Mesendoderm (in vitro differentiated cells): ENCODE measurements at regions not wholly inside any gene's neighbourhood (a gene's known extent, or its start where the extent isn't known, plus 50 kb on each side); places are given as distances from the start of the nearest gene placed in this dataset.

Source experiments
- DNase-seq: peaks from one replicate; pipeline ENCODE4 v3.0.0; 2013
- H2AK5ac ChIP-seq: 2 replicates; pipeline ENCODE4 v1.6.1; 2013; ENCODE audit warnings: low read length, inconsistent platforms
- H2BK120ac ChIP-seq: 2 replicates; pipeline ENCODE4 v1.6.1; 2013; ENCODE audit warnings: low read depth, mild to moderate bottlenecking, low read length, moderate library complexity, mixed read lengths
- H2BK15ac ChIP-seq: replicated peaks from 2 replicates; pipeline ENCODE4 v1.6.1; 2013; ENCODE audit warnings: low read depth, mild to moderate bottlenecking, moderate library complexity
- H2BK5ac ChIP-seq: 2 replicates; pipeline ENCODE4 v1.6.1; 2013; ENCODE audit warnings: low read length, inconsistent platforms
- H3K18ac ChIP-seq: 2 replicates; pipeline ENCODE4 v1.6.1; 2013; ENCODE audit warnings: mild to moderate bottlenecking, low read length, mixed read lengths
- H3K23ac ChIP-seq: one replicate; pipeline ENCODE4 v1.6.1; 2013; ENCODE audit warnings: low read length
- H3K27ac ChIP-seq: 2 replicates; pipeline ENCODE4 v1.5.1; 2013; ENCODE audit warnings: low read depth, mild to moderate bottlenecking, inconsistent platforms, low read length, moderate library complexity
- H3K27me3 ChIP-seq: 2 replicates; pipeline ENCODE4 v1.6.1; 2013; ENCODE audit warnings: low read length, control low read depth, mild to moderate bottlenecking, inconsistent platforms; ENCODE audit not compliant: insufficient read depth, poor library complexity
- H3K36me3 ChIP-seq: 2 replicates; pipeline ENCODE4 v1.6.1; 2013; ENCODE audit warnings: low read length, inconsistent platforms; ENCODE audit not compliant: control insufficient read depth, insufficient read depth
- H3K4ac ChIP-seq: one replicate; pipeline ENCODE4 v1.6.1; 2013; ENCODE audit warnings: low read depth, mild to moderate bottlenecking, low read length, moderate library complexity
- H3K4me1 ChIP-seq: 2 replicates; pipeline ENCODE4 v1.6.1; 2013; ENCODE audit warnings: low read depth, low read length, inconsistent platforms; ENCODE audit not compliant: control insufficient read depth
- H3K4me2 ChIP-seq: 2 replicates; pipeline ENCODE4 v1.6.1; 2013; ENCODE audit warnings: low read length
- H3K4me3 ChIP-seq: 2 replicates; pipeline ENCODE4 v1.5.1; 2013; ENCODE audit warnings: mild to moderate bottlenecking, low read length
- H3K56ac ChIP-seq: one replicate; pipeline ENCODE4 v1.6.1; 2013; ENCODE audit warnings: low read length
- H3K79me1 ChIP-seq: 2 replicates; pipeline ENCODE4 v1.6.1; 2013; ENCODE audit warnings: low read length, inconsistent platforms
- H3K79me2 ChIP-seq: 2 replicates; pipeline ENCODE4 v1.6.1; 2013; ENCODE audit warnings: mild to moderate bottlenecking, low read length; ENCODE audit not compliant: control insufficient read depth, insufficient read depth
- H3K9ac ChIP-seq: 2 replicates; pipeline ENCODE4 v1.6.1; 2013; ENCODE audit warnings: low read length, inconsistent platforms
- H4K5ac ChIP-seq: one replicate; pipeline ENCODE4 v1.6.1; 2013; ENCODE audit warnings: low read length
- H4K8ac ChIP-seq: one replicate; pipeline ENCODE4 v1.6.1; 2013; ENCODE audit warnings: low read depth, mild to moderate bottlenecking, control low read depth, low read length, moderate library complexity
- WGBS: extraction: QIAGEN DNeasy Blood & Tissue Kit; methylation state at CpG from one replicate; pipeline ENCODE4 v1.1.7; 2013; ENCODE audit warnings: low lambda C conversion rate, missing lambda C conversion rate; ENCODE audit not compliant: insufficient coverage; ENCODE audit errors: extremely low coverage; 5-methylcytosine and 5-hydroxymethylcytosine counted together

GRCh38 chr12:124720681-124721500, 142.8 kb downstream of the SCARB1 start:
- no peak overlapping the region for H3K4me3 ChIP-seq
- no peak overlapping the region for H4K5ac ChIP-seq
- no peaks in the 10 kb centered on the region for H3K36me3 ChIP-seq
- no peak overlapping the region for H3K4ac ChIP-seq
- WGBS = no CpG with 5 or more reads among the region's 16 CpGs
- no peak overlapping the region for H3K18ac ChIP-seq
- H3K4me1 ChIP-seq = peaks cover under 1% of the 10 kb centered on the region
- H2BK5ac ChIP-seq = no peak overlapping the region
- no peak overlapping the region for H3K27ac ChIP-seq
- no peaks in the 10 kb centered on the region for H3K79me1 ChIP-seq
- no peak for DNase-seq
- H3K27me3 ChIP-seq = no peaks in the 10 kb centered on the region
- no peak overlapping the region for H2AK5ac ChIP-seq
- no peak overlapping the region for H4K8ac ChIP-seq
- no peak overlapping the region for H3K23ac ChIP-seq
- no peak overlapping the region for H3K56ac ChIP-seq
- H3K4me2 ChIP-seq = no peak overlapping the region
- H3K9ac ChIP-seq = no peak overlapping the region
- no peaks in the 10 kb centered on the region for H3K79me2 ChIP-seq
- H2BK15ac ChIP-seq = no peak overlapping the region
- H2BK120ac ChIP-seq = no peak overlapping the region

GRCh38 chr12:124720004-124720680, 143.5 kb downstream of the SCARB1 start:
- DNase-seq = no peak
- peaks cover 4% of the 10 kb centered on the region for H3K4me1 ChIP-seq

GRCh38 chr12:124719231-124719630, 144.4 kb downstream of the SCARB1 start:
- H3K36me3 ChIP-seq = no peaks in the 10 kb centered on the region
- no peaks in the 10 kb centered on the region for H3K27me3 ChIP-seq
- no peak overlapping the region for H3K4ac ChIP-seq
- H3K4me2 ChIP-seq = no peak overlapping the region
- H2AK5ac ChIP-seq = no peak overlapping the region
- no peak overlapping the region for H4K5ac ChIP-seq
- no peak overlapping the region for H3K9ac ChIP-seq
- no peaks in the 10 kb centered on the region for H3K79me2 ChIP-seq
- no peak overlapping the region for H3K27ac ChIP-seq
- no peak overlapping the region for H2BK15ac ChIP-seq
- WGBS = no CpG with 5 or more reads among the region's 12 CpGs
- no peak overlapping the region for H3K56ac ChIP-seq
- H3K23ac ChIP-seq = no peak overlapping the region
- H3K18ac ChIP-seq = no peak overlapping the region
- H3K79me1 ChIP-seq = no peaks in the 10 kb centered on the region
- no peak overlapping the region for H3K4me3 ChIP-seq
- no peak overlapping the region for H4K8ac ChIP-seq
- H3K4me1 ChIP-seq = peaks cover 4% of the 10 kb centered on the region
- H2BK120ac ChIP-seq = no peak overlapping the region
- no peak for DNase-seq
- no peak overlapping the region for H2BK5ac ChIP-seq

More at GRCh38 chr12:124720004-124720680, 143.5 kb downstream of the SCARB1 start:
- Histone ChIP-seq H3K18ac (no peak overlapping the region), H3K23ac (no peak overlapping the region), H3K27ac (no peak overlapping the region), H2AK5ac (no peak overlapping the region), H3K4ac (no peak overlapping the region), H3K56ac (no peak overlapping the region), H3K4me2 (no peak overlapping the region), H4K8ac (no peak overlapping the region), H4K5ac (no peak overlapping the region), H3K79me2 (no peaks in the 10 kb centered on the region), H3K27me3 (no peaks in the 10 kb centered on the region), H3K36me3 (no peaks in the 10 kb centered on the region), H3K79me1 (no peaks in the 10 kb centered on the region), H2BK15ac (no peak overlapping the region), H3K9ac (no peak overlapping the region), H3K4me3 (no peak overlapping the region), H2BK120ac (no peak overlapping the region), H2BK5ac (no peak overlapping the region)
- no CpG with 5 or more reads among the region's 14 CpGs for WGBS

GRCh38 chr12:124718458-124718857, 145.2 kb downstream of the SCARB1 start:
- DNase-seq = no peak
- Histone ChIP-seq H3K18ac (no peak overlapping the region), H3K36me3 (no peaks in the 10 kb centered on the region), H3K23ac (no peak overlapping the region), H2AK5ac (no peak overlapping the region), H3K4me2 (no peak overlapping the region), H3K79me2 (no peaks in the 10 kb centered on the region), H3K27me3 (no peaks in the 10 kb centered on the region), H3K4ac (no peak overlapping the region), H2BK120ac (no peak overlapping the region), H3K9ac (no peak overlapping the region), H3K4me3 (no peak overlapping the region), H3K56ac (no peak overlapping the region), H2BK5ac (no peak overlapping the region), H3K4me1 (peaks cover 4% of the 10 kb centered on the region), H2BK15ac (no peak overlapping the region), H4K8ac (no peak overlapping the region), H3K79me1 (no peaks in the 10 kb centered on the region), H3K27ac (no peak overlapping the region), H4K5ac (no peak overlapping the region)
- WGBS = no CpG with 5 or more reads among the region's 8 CpGs

DNA sequence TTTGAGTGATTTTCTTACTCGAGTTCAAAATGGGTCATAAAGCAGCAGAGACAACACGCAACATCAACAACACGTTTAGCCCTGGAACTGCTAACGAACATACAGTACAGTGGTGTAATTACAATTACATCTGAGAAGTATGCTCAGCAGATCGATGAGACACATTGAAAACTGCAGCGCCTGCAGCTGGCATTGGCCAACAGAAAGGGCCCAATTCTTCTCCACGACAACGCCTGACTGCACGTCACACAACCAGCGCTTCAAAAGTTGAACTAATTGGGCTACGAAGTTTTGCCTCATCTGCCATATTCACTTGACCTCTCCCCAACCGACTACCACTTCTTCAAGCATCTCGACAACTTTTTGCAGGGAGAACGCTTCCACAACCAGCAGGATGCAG, 145.6 kb downstream of the SCARB1 start:
- H3K4me2 ChIP-seq = no peak overlapping the region
- no peak overlapping the region for H3K56ac ChIP-seq
- H2AK5ac ChIP-seq = no peak overlapping the region
- H3K79me2 ChIP-seq = no peaks in the 10 kb centered on the region
- no peak overlapping the region for H3K27ac ChIP-seq
- no peaks in the 10 kb centered on the region for H3K79me1 ChIP-seq
- no peak overlapping the region for H2BK5ac ChIP-seq
- no peak overlapping the region for H2BK120ac ChIP-seq
- DNase-seq = no peak
- H3K27me3 ChIP-seq = no peaks in the 10 kb centered on the region
- H3K4me3 ChIP-seq = no peak overlapping the region
- no peak overlapping the region for H2BK15ac ChIP-seq
- H4K8ac ChIP-seq = no peak overlapping the region
- WGBS = no CpG with 5 or more reads among the region's 14 CpGs
- no peak overlapping the region for H3K9ac ChIP-seq
- no peak overlapping the region for H4K5ac ChIP-seq
- H3K4ac ChIP-seq = no peak overlapping the region
- H3K4me1 ChIP-seq = peaks cover 4% of the 10 kb centered on the region
- H3K23ac ChIP-seq = no peak overlapping the region
- no peaks in the 10 kb centered on the region for H3K36me3 ChIP-seq
- H3K18ac ChIP-seq = no peak overlapping the region
